H1 (cell line): ENCODE measurements at regions not wholly inside any gene's neighbourhood (a gene's known extent, or its start where the extent isn't known, plus 50 kb on each side); places are given as distances from the start of the nearest gene placed in this dataset.

Source experiments
- CTCF ChIA-PET: fragments of 300-600 bp; sonication (Branson Sonifier 250); formaldehyde crosslinking; loops from one replicate; lab custom pipeline; 2021; ENCODE audit not compliant: partially characterized antibody; lab: Charles Lee
- POLR2A ChIA-PET: fragments of 300-600 bp; sonication (Branson Sonifier 250); formaldehyde crosslinking; loops from one replicate; lab custom pipeline; 2021; ENCODE audit warnings: inconsistent platforms; ENCODE audit not compliant: partially characterized antibody; lab: Charles Lee
- DNase-seq, 2 experiments: peaks; one replicate each; pipeline versions ENCODE4 v3.0.0 to v3.0.0-alpha.2; 2010 to 2022; ENCODE audit warnings: low spot score in 2 of 2, low read depth in 1 of 2, mixed read lengths in 1 of 2
- FAIRE-seq: peaks from 2 replicates; lab custom pipeline; 2011; peaks lifted over from hg19 to GRCh38; lab: Jason Lieb, UNC
- H2AFZ ChIP-seq: 2 replicates; pipeline ENCODE4 v1.8.1; 2012; ENCODE audit warnings: low read length, inconsistent platforms
- H2AK5ac ChIP-seq: 2 replicates; pipeline ENCODE4 v1.6.1; 2013; ENCODE audit warnings: low read depth, low read length
- H2BK120ac ChIP-seq: replicated peaks from 2 replicates; pipeline ENCODE3; 2013; ENCODE audit warnings: low read depth, low read length, inconsistent platforms
- H2BK12ac ChIP-seq: 2 replicates; pipeline ENCODE4 v1.6.1; 2013; ENCODE audit warnings: low read depth, low read length
- H2BK15ac ChIP-seq: 2 replicates; pipeline ENCODE4 v1.6.1; 2013; ENCODE audit warnings: low read length
- H2BK20ac ChIP-seq: 2 replicates; pipeline ENCODE4 v1.6.1; 2013; ENCODE audit warnings: low read length
- H2BK5ac ChIP-seq: 2 replicates; pipeline ENCODE4 v1.6.1; 2013; ENCODE audit warnings: low read depth, low read length
- H3K14ac ChIP-seq: 2 replicates; pipeline ENCODE4 v1.6.1; 2013; ENCODE audit warnings: inconsistent platforms; ENCODE audit not compliant: insufficient read length
- H3K18ac ChIP-seq: 2 replicates; pipeline ENCODE4 v1.6.1; 2013; ENCODE audit warnings: low read length; ENCODE audit errors: extremely low read depth
- H3K23ac ChIP-seq: 2 replicates; pipeline ENCODE4 v1.6.1; 2013; ENCODE audit warnings: inconsistent platforms; ENCODE audit not compliant: insufficient read length
- H3K23me2 ChIP-seq: 2 replicates; pipeline ENCODE4 v1.6.1; 2013; ENCODE audit warnings: low read depth, low read length
- H3K27ac ChIP-seq: 2 replicates; pipeline ENCODE4 v1.6.1; 2011; ENCODE audit warnings: low read depth, low read length, inconsistent platforms
- H3K27me3 ChIP-seq, 4 experiments: replicated peaks in 1 of 4; 1 replicate in 1 of 4; 2 replicates in 3 of 4; pipeline versions ENCODE4 v1.6.1 to v1.8.1; 2011 to 2013; ENCODE audit warnings: low read length in 3 of 4, mild to moderate bottlenecking in 3 of 4, inconsistent platforms in 2 of 4, mixed read lengths in 2 of 4, moderate library complexity in 1 of 4; ENCODE audit not compliant: control insufficient read depth in 3 of 4, insufficient read depth in 3 of 4; ENCODE audit errors: extremely low read depth in 1 of 4
- H3K36me3 ChIP-seq, 4 experiments: 2 replicates each; pipeline versions ENCODE4 v1.6.1 to v1.8.1; 2011 to 2013; ENCODE audit warnings: mild to moderate bottlenecking in 4 of 4, low read length in 3 of 4, moderate library complexity in 2 of 4, control low read depth in 1 of 4, inconsistent platforms in 1 of 4; ENCODE audit not compliant: insufficient read depth in 4 of 4, control insufficient read depth in 2 of 4
- H3K4ac ChIP-seq: replicated peaks from 2 replicates; pipeline ENCODE3; 2013; ENCODE audit warnings: low read length, low read depth, mixed read lengths, inconsistent platforms; ENCODE audit not compliant: insufficient read length
- H3K4me1 ChIP-seq, 4 experiments: replicated peaks in 1 of 4; 1 replicate in 1 of 4; 2 replicates in 3 of 4; pipeline versions ENCODE4 v1.6.1 to v1.8.1; 2011 to 2013; ENCODE audit warnings: low read length in 3 of 4, inconsistent platforms in 2 of 4, mixed read lengths in 1 of 4; ENCODE audit not compliant: insufficient read depth in 4 of 4, control insufficient read depth in 3 of 4
- H3K4me2 ChIP-seq, 2 experiments: 2 replicates each; pipeline versions ENCODE4 v1.6.1 to v1.8.1; 2011 to 2013; ENCODE audit warnings: low read depth in 2 of 2, low read length in 2 of 2, control low read depth in 1 of 2, inconsistent platforms in 1 of 2, mild to moderate bottlenecking in 1 of 2; ENCODE audit not compliant: insufficient read depth in 1 of 2
- H3K4me3 ChIP-seq, 4 experiments: fragments of 200-600, 300-600 bp in 1 of 4; sonication (generic), shearing (Covaris generic), sonication (Bioruptor Twin) in 1 of 4; 2 replicates each; pipeline versions ENCODE4 v1.5.1 to v1.8.1; 2011 to 2016; ENCODE audit warnings: low read length in 4 of 4, low read depth in 3 of 4, control low read depth in 2 of 4, inconsistent platforms in 2 of 4, mild to moderate bottlenecking in 2 of 4, mixed read lengths in 1 of 4, moderate library complexity in 1 of 4; ENCODE audit not compliant: insufficient read depth in 2 of 4; ENCODE audit errors: extremely low read depth in 1 of 4
- H3K56ac ChIP-seq: replicated peaks from 2 replicates; pipeline ENCODE3; 2013; ENCODE audit warnings: low read depth, mild to moderate bottlenecking, mixed read lengths, low read length, inconsistent platforms; ENCODE audit not compliant: insufficient read length
- H3K79me1 ChIP-seq: 2 replicates; pipeline ENCODE4 v1.6.1; 2013; ENCODE audit warnings: low read depth, low read length, control low read depth
- H3K79me2 ChIP-seq, 2 experiments: 2 replicates each; pipeline versions ENCODE4 v1.6.1 to v1.8.1; 2012 to 2013; ENCODE audit warnings: low read length in 2 of 2, mild to moderate bottlenecking in 2 of 2, inconsistent platforms in 1 of 2; ENCODE audit not compliant: insufficient read depth in 2 of 2, control insufficient read depth in 1 of 2
- H3K9ac ChIP-seq, 4 experiments: replicated peaks in 1 of 4; 1 replicate in 1 of 4; 2 replicates in 3 of 4; pipeline versions ENCODE4 v1.6.1 to v1.8.1; 2011 to 2013; ENCODE audit warnings: low read depth in 3 of 4, low read length in 3 of 4, control low read depth in 2 of 4, mild to moderate bottlenecking in 2 of 4, moderate library complexity in 2 of 4, inconsistent platforms in 1 of 4; ENCODE audit errors: extremely low read depth in 1 of 4
- H3K9me3 ChIP-seq, 2 experiments: 2 replicates each; pipeline versions ENCODE4 v1.6.1 to v1.8.1; 2012 to 2013; ENCODE audit warnings: mild to moderate bottlenecking in 2 of 2, moderate library complexity in 2 of 2, control low read depth in 1 of 2, inconsistent platforms in 1 of 2, low read depth in 1 of 2, low read length in 1 of 2, mixed read lengths in 1 of 2; ENCODE audit not compliant: insufficient read depth in 2 of 2
- H4K20me1 ChIP-seq, 2 experiments: replicated peaks in 1 of 2; 2 replicates each; pipeline versions ENCODE3 to v1.8.1; 2011 to 2013; ENCODE audit warnings: inconsistent platforms in 2 of 2, low read length in 2 of 2, mild to moderate bottlenecking in 1 of 2; ENCODE audit not compliant: insufficient read depth in 2 of 2, control insufficient read depth in 1 of 2
- H4K5ac ChIP-seq: 2 replicates; pipeline ENCODE4 v1.6.1; 2013; ENCODE audit warnings: low read length, low read depth, mixed read lengths, inconsistent platforms; ENCODE audit not compliant: insufficient read length
- H4K8ac ChIP-seq: 2 replicates; pipeline ENCODE4 v1.8.0; 2013; ENCODE audit warnings: mild to moderate bottlenecking, moderate library complexity, low read length, inconsistent platforms; ENCODE audit not compliant: insufficient read depth; ENCODE audit errors: extremely low read depth
- H4K91ac ChIP-seq: replicated peaks from 2 replicates; pipeline ENCODE3; 2013; ENCODE audit warnings: low read length, mixed read lengths, inconsistent platforms; ENCODE audit not compliant: insufficient read length
- ATF3 ChIP-seq: IDR thresholded peaks from 2 replicates; pipeline ENCODE4 v1.6.1; 2011; ENCODE audit warnings: low read depth, mild to moderate bottlenecking, low read length; ENCODE audit not compliant: insufficient read depth
- CHD2 ChIP-seq: IDR thresholded peaks from 2 replicates; pipeline ENCODE4 v1.6.1; 2012; ENCODE audit warnings: low read length, improper control_type of control experiment
- GTF2F1 ChIP-seq: IDR thresholded peaks from 2 replicates; pipeline ENCODE4 v1.6.1; 2012; ENCODE audit warnings: low read depth, low read length, improper control_type of control experiment, borderline replicate concordance
- HDAC2 ChIP-seq, 2 experiments: fragments of 300-600 bp in 1 of 2; sonication (generic) in 1 of 2; IDR thresholded peaks; 2 replicates each; pipeline ENCODE4 v1.6.1; 2011 to 2012; ENCODE audit warnings: low read depth in 2 of 2, low read length in 2 of 2, mild to moderate bottlenecking in 2 of 2, moderate library complexity in 2 of 2, borderline replicate concordance in 1 of 2, inconsistent platforms in 1 of 2
- RNF2 ChIP-seq: fragments of 200-900, 300-1000 bp; sonication (generic); IDR thresholded peaks from 2 replicates; pipeline ENCODE4 v1.7.1; 2016; ENCODE audit warnings: borderline replicate concordance, low read depth, mild to moderate bottlenecking, antibody characterized with exemption, low read length; ENCODE audit not compliant: poor library complexity, severe bottlenecking; ENCODE audit errors: missing control alignments
- TBP ChIP-seq: IDR thresholded peaks from 2 replicates; pipeline ENCODE4 v1.6.1; 2011; ENCODE audit warnings: low read depth, low read length, improper control_type of control experiment
- WGBS, 2 experiments: shearing (Covaris generic) in 1 of 2; methylation state at CpG; one replicate each; pipeline versions ENCODE4 v1.1.6 to v1.1.7; 2013 to 2015; ENCODE audit warnings: low lambda C conversion rate in 2 of 2, mixed read lengths in 2 of 2, inconsistent platforms in 1 of 2, low coverage in 1 of 2, missing lambda C conversion rate in 1 of 2; ENCODE audit not compliant: insufficient replicate concordance in 2 of 2, insufficient coverage in 1 of 2, insufficient read length in 1 of 2; ENCODE audit errors: extremely low coverage in 1 of 2, missing lambda C conversion rate in 1 of 2; 5-methylcytosine and 5-hydroxymethylcytosine counted together

GRCh38 chr6:71419217-71420094, 130.8 kb downstream of the OGFRL1 start:
- no peak overlapping the region for H4K91ac ChIP-seq
- no peak overlapping the region for H2AK5ac ChIP-seq
- peaks cover 3% of the 10 kb centered on the region; the same call in 1 of the 2 replicates for H3K23me2 ChIP-seq
- H3K27ac ChIP-seq, result no peak overlapping the region
- no peak overlapping the region for H3K4ac ChIP-seq
- H3K18ac ChIP-seq, result no peak overlapping the region
- peaks cover 0 to 9% (median 6%) of the 10 kb centered on the region in 4 experiments; a peak in 4 of 7 replicates for H3K27me3 ChIP-seq
- no peaks in the 10 kb centered on the region for H3K79me1 ChIP-seq
- no peaks in the 10 kb centered on the region for H3K9me3 ChIP-seq
- H2AFZ ChIP-seq, result peak overlapping the region; percentile 35; the same call in 1 of the 2 replicates
- H3K23ac ChIP-seq, result no peak overlapping the region
- FAIRE-seq (no peak), DNase-seq (peak in 1 of 2 experiments; percentile 53)
- H3K14ac ChIP-seq, result no peak overlapping the region
- H2BK12ac ChIP-seq, result no peak overlapping the region
- H3K9ac ChIP-seq, result peak overlapping the region in 2 of 4 experiments; percentile 1 to 14; a peak in 2 of 7 replicates
- no peaks in the 10 kb centered on the region for H3K79me2 ChIP-seq
- no peak overlapping the region for H2BK20ac ChIP-seq
- no peak overlapping the region for H2BK120ac ChIP-seq
- H3K4me2 ChIP-seq, result peak overlapping the region; percentile 82 to 96
- H3K36me3 ChIP-seq, result no peaks in the 10 kb centered on the region
- peak overlapping the region; percentile 71; the same call in 1 of the 2 replicates for H4K8ac ChIP-seq
- H2BK15ac ChIP-seq, result no peak overlapping the region
- H4K20me1 ChIP-seq, result peaks cover 0 to 2% of the 10 kb centered on the region in 2 experiments
- ChIA-PET POLR2A (interaction anchor here (1.1 to 1.6 kb wide), 2 partner anchors 17 to 31 kb away, joined by 3 read pairs; no protein-coding TSS in a partner anchor), CTCF (no interaction called here)
- no peak overlapping the region for H3K56ac ChIP-seq
- H2BK5ac ChIP-seq, result no peak overlapping the region
- 35% methylated on average over 23 of the region's 36 CpGs; no CpG with 5 or more reads in 1 of the 2 experiments for WGBS, 2 experiments
- no peak overlapping the region for H4K5ac ChIP-seq
- peak overlapping the region; percentile 56 to 90 (median 72) for H3K4me3 ChIP-seq
- no peaks in the 10 kb centered on the region; a peak in 1 of 7 replicates for H3K4me1 ChIP-seq
- TF ChIP-seq TBP, result no peak
- no peak for TF ChIP-seq GTF2F1
- no peak for TF ChIP-seq HDAC2 (IDR thresholded peaks at IDR 0.05; ENCODE audit: borderline replicate concordance in 1 of 2, low read depth in 2 of 2, low read length in 2 of 2)
- TF ChIP-seq CHD2, result no peak
- TF ChIP-seq RNF2, result no peak
- no peak for TF ChIP-seq ATF3
